WERI-Rb-1 (cell line): ENCODE measurements at regions not wholly inside any gene's neighbourhood (a gene's known extent, or its start where the extent isn't known, plus 50 kb on each side); places are given as distances from the start of the nearest gene placed in this dataset.

Experiments
- DNase-seq: peaks from one replicate; pipeline ENCODE4 v3.0.0-alpha.2; 2020
- H3K27ac ChIP-seq: fragments of 250-450 bp; sonication (Bioruptor Pico); 2 replicates; pipeline ENCODE4 v1.5.1; 2020; ENCODE audit warnings: mild to moderate bottlenecking, moderate library complexity
- H3K27me3 ChIP-seq: fragments of 250-450 bp; sonication (Bioruptor Pico); 2 replicates; pipeline ENCODE4 v1.5.1; 2021; ENCODE audit warnings: mild to moderate bottlenecking, low read depth, moderate library complexity; ENCODE audit not compliant: insufficient read depth, severe bottlenecking
- H3K36me3 ChIP-seq: fragments of 250-450 bp; sonication (Bioruptor Pico); 2 replicates; pipeline ENCODE4 v1.5.1; 2020; ENCODE audit warnings: mild to moderate bottlenecking, moderate library complexity
- H3K4me3 ChIP-seq: 2 replicates; pipeline ENCODE4 v1.5.1; 2011; ENCODE audit warnings: low read depth, mild to moderate bottlenecking, control low read depth, low read length
- H3K9me3 ChIP-seq: fragments of 250-450 bp; sonication (Bioruptor Pico); 2 replicates; pipeline ENCODE4 v1.5.1; 2021; ENCODE audit warnings: mild to moderate bottlenecking, moderate library complexity; ENCODE audit not compliant: severe bottlenecking
- TF ChIP-seq, protein P1 (sequence below): IDR thresholded peaks from 2 replicates; pipeline ENCODE4 v1.5.1; 2011; ENCODE audit warnings: low read depth, mild to moderate bottlenecking, control low read depth, inconsistent platforms, low read length

- no peak overlapping the region for H3K4me3 ChIP-seq
- TF ChIP-seq, protein P1, sequence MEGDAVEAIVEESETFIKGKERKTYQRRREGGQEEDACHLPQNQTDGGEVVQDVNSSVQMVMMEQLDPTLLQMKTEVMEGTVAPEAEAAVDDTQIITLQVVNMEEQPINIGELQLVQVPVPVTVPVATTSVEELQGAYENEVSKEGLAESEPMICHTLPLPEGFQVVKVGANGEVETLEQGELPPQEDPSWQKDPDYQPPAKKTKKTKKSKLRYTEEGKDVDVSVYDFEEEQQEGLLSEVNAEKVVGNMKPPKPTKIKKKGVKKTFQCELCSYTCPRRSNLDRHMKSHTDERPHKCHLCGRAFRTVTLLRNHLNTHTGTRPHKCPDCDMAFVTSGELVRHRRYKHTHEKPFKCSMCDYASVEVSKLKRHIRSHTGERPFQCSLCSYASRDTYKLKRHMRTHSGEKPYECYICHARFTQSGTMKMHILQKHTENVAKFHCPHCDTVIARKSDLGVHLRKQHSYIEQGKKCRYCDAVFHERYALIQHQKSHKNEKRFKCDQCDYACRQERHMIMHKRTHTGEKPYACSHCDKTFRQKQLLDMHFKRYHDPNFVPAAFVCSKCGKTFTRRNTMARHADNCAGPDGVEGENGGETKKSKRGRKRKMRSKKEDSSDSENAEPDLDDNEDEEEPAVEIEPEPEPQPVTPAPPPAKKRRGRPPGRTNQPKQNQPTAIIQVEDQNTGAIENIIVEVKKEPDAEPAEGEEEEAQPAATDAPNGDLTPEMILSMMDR: no peak
- no peak for DNase-seq
- peaks cover 32% of the 10 kb centered on the region for H3K27me3 ChIP-seq
- H3K36me3 ChIP-seq: no peaks in the 10 kb centered on the region
- H3K27ac ChIP-seq: no peak overlapping the region
- no peaks in the 10 kb centered on the region for H3K9me3 ChIP-seq
These were observed 931.9 kb upstream of the SOX9 start for GRCh38 chr17:71188811-71189492.

GRCh38 chr17:71189493-71189831 is 931.4 kb upstream of the SOX9 start:
- peaks cover 32% of the 10 kb centered on the region for H3K27me3 ChIP-seq
- no peak overlapping the region for H3K27ac ChIP-seq
- no peaks in the 10 kb centered on the region for H3K36me3 ChIP-seq
- TF ChIP-seq, protein P1: no peak
- no peak for DNase-seq
- H3K4me3 ChIP-seq: no peak overlapping the region
- no peaks in the 10 kb centered on the region for H3K9me3 ChIP-seq

GRCh38 chr17:71192039-71192555 is 928.7 kb upstream of the SOX9 start:
- H3K27me3 ChIP-seq: peaks cover 30% of the 10 kb centered on the region
- DNase-seq: no peak
- no peaks in the 10 kb centered on the region for H3K9me3 ChIP-seq
- no peaks in the 10 kb centered on the region for H3K36me3 ChIP-seq
- no peak overlapping the region for H3K27ac ChIP-seq
- TF ChIP-seq, protein P1: no peak
- H3K4me3 ChIP-seq: no peak overlapping the region

GRCh38 chr17:71192848-71193247 is 928.0 kb upstream of the SOX9 start:
- Histone ChIP-seq H3K4me3 (no peak overlapping the region), H3K36me3 (no peaks in the 10 kb centered on the region), H3K27me3 (peaks cover 25% of the 10 kb centered on the region), H3K27ac (no peak overlapping the region), H3K9me3 (no peaks in the 10 kb centered on the region)
- TF ChIP-seq, protein P1: no peak
- no peak for DNase-seq

GRCh38 chr17:71200597-71200996 is 920.2 kb upstream of the SOX9 start:
- H3K9me3 ChIP-seq: no peaks in the 10 kb centered on the region
- DNase-seq: no peak
- no peak overlapping the region for H3K27ac ChIP-seq
- peaks cover 7% of the 10 kb centered on the region for H3K27me3 ChIP-seq
- no peak overlapping the region for H3K4me3 ChIP-seq
- TF ChIP-seq, protein P1: no peak
- H3K36me3 ChIP-seq: no peaks in the 10 kb centered on the region

DNA sequence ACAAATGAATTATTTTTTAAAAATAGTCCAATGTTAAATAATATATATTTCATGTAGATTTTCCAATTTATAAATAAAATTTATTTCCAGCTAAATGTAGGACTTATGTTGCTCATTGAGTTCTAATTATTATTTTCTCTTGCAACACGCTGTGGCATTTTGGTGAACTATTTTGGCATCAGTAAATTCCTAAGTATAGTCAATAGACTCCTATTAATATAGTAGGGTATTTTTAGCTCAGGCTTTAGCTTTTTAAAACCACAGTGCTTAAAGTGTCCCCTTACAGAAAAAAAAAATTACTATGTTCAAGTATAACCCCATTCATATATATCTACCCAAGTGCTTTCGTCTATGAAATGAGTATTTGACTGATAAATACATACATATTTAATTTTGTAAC is 919.2 kb upstream of the SOX9 start:
- Histone ChIP-seq H3K36me3 (no peaks in the 10 kb centered on the region), H3K9me3 (no peaks in the 10 kb centered on the region), H3K27me3 (peaks cover 5% of the 10 kb centered on the region), H3K4me3 (no peak overlapping the region), H3K27ac (no peak overlapping the region)
- TF ChIP-seq, protein P1: no peak
- no peak for DNase-seq
